Activated CD8-positive, alpha-beta T cell treated with anti-CD3 and anti-CD28 coated beads for 36 hours (primary cell): ENCODE measurements at regions not wholly inside any gene's neighbourhood (a gene's known extent, or its start where the extent isn't known, plus 50 kb on each side); places are given as distances from the start of the nearest gene placed in this dataset.

Source experiments
- ATAC-seq: fragments of 200-7000 bp; cut with Tn5 transposase; one replicate; pipeline ENCODE4 v1.10.0; 2021; ENCODE audit warnings: mild to moderate bottlenecking, moderate library complexity
- CTCF ChIA-PET: fragments of 350-600 bp; sonication (Branson Sonifier 250); formaldehyde crosslinking; loops from one replicate; lab custom pipeline; 2021; ENCODE audit warnings: antibody characterized with exemption; lab: Charles Lee
- POLR2A ChIA-PET: fragments of 350-600 bp; sonication (Branson Sonifier 250); formaldehyde crosslinking; loops from one replicate; lab custom pipeline; 2021; ENCODE audit warnings: antibody characterized with exemption; lab: Charles Lee
- DNase-seq: peaks from one replicate; pipeline ENCODE4 v3.0.0-alpha.2; 2020
- H3K27ac Mint-ChIP-seq: one replicate; pipeline ENCODE4 v1.8.0; 2021; ENCODE audit warnings: mild to moderate bottlenecking, mixed read lengths
- H3K27me3 Mint-ChIP-seq: one replicate; pipeline ENCODE4 v1.8.0; 2021; ENCODE audit warnings: mixed read lengths
- H3K36me3 Mint-ChIP-seq: one replicate; pipeline ENCODE4 v1.8.0; 2021; ENCODE audit warnings: low read depth, mixed read lengths
- H3K4me1 Mint-ChIP-seq: one replicate; pipeline ENCODE4 v1.8.0; 2021; ENCODE audit warnings: low read depth, mixed read lengths
- H3K4me3 Mint-ChIP-seq: one replicate; pipeline ENCODE4 v1.8.0; 2021; ENCODE audit warnings: mild to moderate bottlenecking, moderate library complexity, mixed read lengths
- H3K9me3 Mint-ChIP-seq: one replicate; pipeline ENCODE4 v1.8.0; 2021; ENCODE audit warnings: mixed read lengths
- intact Hi-C: fragments of 100-400 bp; cut with micrococcal nuclease; formaldehyde crosslinking; loops from one replicate; pipeline ENCODE4 v1.10.0; 2022
- TF ChIP-seq, protein P1 (sequence below): fragments of 200-600 bp; IDR thresholded peaks from one replicate; pipeline ENCODE4 v1.8.0; 2022; ENCODE audit warnings: antibody characterized with exemption, mild to moderate bottlenecking

DNA sequence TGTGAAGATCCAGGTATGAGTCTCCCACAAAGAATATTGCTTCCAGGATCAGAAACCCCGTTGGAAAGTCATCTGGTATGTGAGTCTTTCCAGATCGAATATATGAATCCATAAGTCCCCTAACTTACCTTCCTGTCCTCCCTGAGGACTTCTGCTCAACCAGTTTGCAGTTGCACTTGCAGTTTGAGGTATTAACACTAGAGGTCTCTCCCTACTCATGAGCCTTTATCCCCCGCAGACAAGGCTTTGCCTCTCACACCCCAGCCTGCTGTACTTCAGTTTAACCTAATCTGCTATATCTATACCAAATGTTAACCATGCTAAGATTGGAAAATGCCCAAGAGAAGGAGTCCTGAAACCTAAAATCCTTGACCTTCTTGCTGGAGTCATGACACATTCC lies 135.3 kb upstream of the DEFB112 start:
- ATAC-seq, result no peak
- CTCF ChIA-PET, result no interaction called here
- no peak for DNase-seq
- intact Hi-C loops, result no loop called here
- Mint-ChIP-seq H3K9me3 (no peaks in the 10 kb centered on the region), H3K4me3 (no peak overlapping the region), H3K4me1 (no peaks in the 10 kb centered on the region), H3K27ac (no peak overlapping the region), H3K36me3 (no peaks in the 10 kb centered on the region), H3K27me3 (no peaks in the 10 kb centered on the region)
- POLR2A ChIA-PET, result no interaction called here
- TF ChIP-seq, protein P1, sequence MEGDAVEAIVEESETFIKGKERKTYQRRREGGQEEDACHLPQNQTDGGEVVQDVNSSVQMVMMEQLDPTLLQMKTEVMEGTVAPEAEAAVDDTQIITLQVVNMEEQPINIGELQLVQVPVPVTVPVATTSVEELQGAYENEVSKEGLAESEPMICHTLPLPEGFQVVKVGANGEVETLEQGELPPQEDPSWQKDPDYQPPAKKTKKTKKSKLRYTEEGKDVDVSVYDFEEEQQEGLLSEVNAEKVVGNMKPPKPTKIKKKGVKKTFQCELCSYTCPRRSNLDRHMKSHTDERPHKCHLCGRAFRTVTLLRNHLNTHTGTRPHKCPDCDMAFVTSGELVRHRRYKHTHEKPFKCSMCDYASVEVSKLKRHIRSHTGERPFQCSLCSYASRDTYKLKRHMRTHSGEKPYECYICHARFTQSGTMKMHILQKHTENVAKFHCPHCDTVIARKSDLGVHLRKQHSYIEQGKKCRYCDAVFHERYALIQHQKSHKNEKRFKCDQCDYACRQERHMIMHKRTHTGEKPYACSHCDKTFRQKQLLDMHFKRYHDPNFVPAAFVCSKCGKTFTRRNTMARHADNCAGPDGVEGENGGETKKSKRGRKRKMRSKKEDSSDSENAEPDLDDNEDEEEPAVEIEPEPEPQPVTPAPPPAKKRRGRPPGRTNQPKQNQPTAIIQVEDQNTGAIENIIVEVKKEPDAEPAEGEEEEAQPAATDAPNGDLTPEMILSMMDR, result no peak

DNA sequence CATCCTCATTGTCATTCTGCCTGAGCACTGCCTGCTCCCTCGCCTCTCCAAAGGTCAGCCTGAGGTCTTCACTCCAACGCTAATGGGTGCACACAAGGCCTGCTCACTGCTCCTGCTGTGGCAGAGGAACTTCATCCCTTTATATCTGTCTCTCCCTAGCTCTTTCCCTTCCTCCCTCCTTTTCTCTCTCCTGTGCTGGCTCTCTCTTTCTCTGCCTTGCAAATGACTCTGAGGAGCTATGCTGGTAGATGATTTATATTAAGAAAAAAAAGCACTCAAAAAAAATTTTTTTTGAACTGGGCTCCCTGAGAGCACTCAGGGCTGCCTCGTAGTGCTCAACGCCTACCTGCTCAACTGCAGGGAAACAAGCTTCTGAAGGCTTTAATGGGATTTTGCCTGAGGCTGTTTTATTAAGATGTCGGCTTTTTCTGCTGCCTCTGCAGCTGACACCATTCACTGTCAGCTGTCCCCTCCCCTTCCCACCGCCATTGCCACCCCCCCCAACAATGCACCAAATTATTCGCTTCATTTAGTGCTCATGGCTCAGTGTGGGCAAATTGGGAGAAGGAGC lies 137.7 kb upstream of the DEFB112 start:
- POLR2A ChIA-PET, result no interaction called here

DNA sequence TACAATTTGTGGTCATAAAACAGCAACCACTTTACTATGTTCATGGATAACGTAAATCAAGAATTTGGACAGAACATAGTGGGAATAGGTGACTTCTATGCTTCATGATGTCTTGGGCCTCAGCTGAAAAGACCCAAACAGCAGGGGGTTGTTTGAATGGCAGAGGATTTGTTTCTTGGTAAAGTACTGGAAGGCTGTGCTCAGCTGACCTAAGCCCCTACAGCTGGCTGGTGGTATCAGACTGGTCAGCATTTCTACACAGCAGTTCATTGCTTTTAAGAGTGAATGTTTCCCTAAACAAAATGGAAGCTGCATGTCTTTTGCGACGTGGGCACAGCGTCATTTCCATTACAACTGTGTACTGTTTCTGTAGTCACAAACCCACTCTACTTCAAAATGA lies 148.5 kb upstream of the DEFB112 start:
- POLR2A ChIA-PET, result no interaction called here
- CTCF ChIA-PET, result no interaction called here
- ATAC-seq, result no peak

More for the DNA sequence above, 137.7 kb upstream of the DEFB112 start:
- TF ChIP-seq, protein P1, result no peak
- Mint-ChIP-seq H3K27ac (no peak overlapping the region), H3K36me3 (no peaks in the 10 kb centered on the region), H3K4me3 (no peak overlapping the region), H3K27me3 (no peaks in the 10 kb centered on the region), H3K4me1 (no peaks in the 10 kb centered on the region), H3K9me3 (peaks cover 4% of the 10 kb centered on the region)
- ATAC-seq (no peak), DNase-seq (no peak)
- intact Hi-C loops, result no loop called here
- CTCF ChIA-PET, result no interaction called here

DNA sequence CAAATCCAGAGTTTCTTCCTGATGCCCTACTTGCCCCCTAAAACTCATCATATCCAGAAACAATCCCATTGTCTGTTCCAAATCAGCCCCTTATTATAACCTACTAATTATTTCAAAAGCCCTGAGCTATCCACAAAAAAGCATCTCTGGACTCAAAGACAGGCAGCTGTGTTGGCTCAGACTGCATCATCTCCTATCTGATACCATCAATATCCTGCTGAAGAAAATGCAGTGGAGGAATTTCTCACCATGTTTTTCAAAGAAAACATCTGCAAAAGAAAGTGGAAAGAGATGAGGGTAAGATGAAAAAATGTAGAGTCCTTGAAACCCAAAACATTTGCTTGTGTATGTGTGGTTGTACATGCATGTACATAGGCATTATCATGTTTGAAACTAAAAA lies 153.0 kb upstream of the DEFB112 start:
- H3K9me3 Mint-ChIP-seq, result peaks cover 1% of the 10 kb centered on the region
- intact Hi-C loops, result no loop called here
- no peaks in the 10 kb centered on the region for H3K27me3 Mint-ChIP-seq
- no peak for DNase-seq
- TF ChIP-seq, protein P1, result no peak
- no peak for ATAC-seq
- H3K36me3 Mint-ChIP-seq, result no peaks in the 10 kb centered on the region
- CTCF ChIA-PET, result no interaction called here
- H3K4me3 Mint-ChIP-seq, result no peak overlapping the region
- POLR2A ChIA-PET, result no interaction called here
- H3K27ac Mint-ChIP-seq, result no peak overlapping the region
- H3K4me1 Mint-ChIP-seq, result no peaks in the 10 kb centered on the region

More for the DNA sequence above, 148.5 kb upstream of the DEFB112 start:
- intact Hi-C loops, result no loop called here
- no peak for DNase-seq
- Mint-ChIP-seq H3K27ac (no peak overlapping the region), H3K9me3 (peaks cover 1% of the 10 kb centered on the region), H3K27me3 (no peaks in the 10 kb centered on the region), H3K36me3 (no peaks in the 10 kb centered on the region), H3K4me1 (no peaks in the 10 kb centered on the region), H3K4me3 (no peak overlapping the region)
- TF ChIP-seq, protein P1, result no peak

DNA sequence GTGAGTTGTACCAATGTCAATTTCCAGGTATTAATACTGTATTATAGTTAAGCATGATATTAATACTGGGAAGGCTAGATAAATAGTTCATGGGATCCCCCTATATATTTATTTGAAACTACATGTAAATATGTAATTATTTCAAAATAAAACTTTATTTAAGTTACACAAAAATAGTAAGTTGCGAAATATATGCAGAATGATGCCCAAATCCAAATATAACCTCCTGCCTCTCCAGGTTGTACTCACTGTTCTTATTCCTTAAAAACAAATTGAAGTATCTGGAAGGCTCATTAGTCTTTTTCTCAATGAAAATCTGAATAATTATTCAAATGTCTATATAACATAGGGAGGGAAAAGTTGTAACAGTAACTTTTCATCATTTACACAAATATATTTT lies 161.9 kb upstream of the DEFB112 start:
- intact Hi-C loops, result no loop called here
- Mint-ChIP-seq H3K9me3 (peaks cover 4% of the 10 kb centered on the region), H3K36me3 (no peaks in the 10 kb centered on the region), H3K27ac (no peak overlapping the region), H3K4me3 (no peak overlapping the region), H3K4me1 (no peaks in the 10 kb centered on the region), H3K27me3 (no peaks in the 10 kb centered on the region)
- TF ChIP-seq, protein P1, result no peak
- ATAC-seq, result no peak
- ChIA-PET POLR2A (no interaction called here), CTCF (no interaction called here)
- DNase-seq, result no peak
